ENCODE measurements at regions not wholly inside any gene's neighbourhood (a gene's known extent, or its start where the extent isn't known, plus 50 kb on each side); places are given as distances from the start of the nearest gene placed in this dataset.

GRCh38 chr10:3455385-3456334 lies 283.1 kb upstream of the PITRM1 start:
- no peak for TF ChIP-seq PATZ1 (CRISPR knock-in tag; IDR thresholded peaks at IDR 0.05; ENCODE audit: borderline replicate concordance)
- no peak for TF ChIP-seq CSRNP3 (CRISPR knock-in tag; IDR thresholded peaks at IDR 0.05)
- no peak for TF ChIP-seq GLIS3 (CRISPR knock-in tag; IDR thresholded peaks at IDR 0.05)
